SJSA1 (cell line): ENCODE measurements at regions not wholly inside any gene's neighbourhood (a gene's known extent, or its start where the extent isn't known, plus 50 kb on each side); places are given as distances from the start of the nearest gene placed in this dataset.

ENCODE experiments used
- DNase-seq, 2 experiments: peaks; one replicate each; pipeline ENCODE4 v3.0.0-alpha.2; 2015 to 2020; ENCODE audit warnings: low spot score in 2 of 2, low read depth in 1 of 2
- H3K27ac ChIP-seq: fragments of 250-450 bp; sonication (Bioruptor Pico); 2 replicates; pipeline ENCODE4 v1.5.1; 2020; ENCODE audit warnings: mild to moderate bottlenecking, moderate library complexity
- H3K27me3 ChIP-seq: fragments of 250-450 bp; sonication (Bioruptor Pico); replicated peaks from 2 replicates; pipeline ENCODE4 v1.5.1; 2020; ENCODE audit warnings: mild to moderate bottlenecking, moderate library complexity
- H3K36me3 ChIP-seq: fragments of 250-450 bp; sonication (Bioruptor Pico); 2 replicates; pipeline ENCODE4 v1.5.1; 2020; ENCODE audit warnings: mild to moderate bottlenecking
- H3K4me1 ChIP-seq: fragments of 250-450 bp; sonication (Bioruptor Pico); replicated peaks from 2 replicates; pipeline ENCODE4 v1.6.1; 2021; ENCODE audit warnings: mild to moderate bottlenecking
- H3K4me3 ChIP-seq: fragments of 250-450 bp; sonication (Bioruptor Pico); 2 replicates; pipeline ENCODE4 v1.5.1; 2020; ENCODE audit warnings: mild to moderate bottlenecking
- H3K9me3 ChIP-seq: fragments of 250-450 bp; sonication (Bioruptor Pico); replicated peaks from 2 replicates; pipeline ENCODE4 v1.5.1; 2020; ENCODE audit warnings: mild to moderate bottlenecking

GRCh38 chr6:26149240-26149639, 62.0 kb downstream of the HFE start:
- no peak overlapping the region for H3K27ac ChIP-seq
- H3K27me3 ChIP-seq = no peaks in the 10 kb centered on the region
- no peak for DNase-seq
- H3K4me3 ChIP-seq = no peak overlapping the region
- no peaks in the 10 kb centered on the region for H3K9me3 ChIP-seq
- H3K4me1 ChIP-seq = no peaks in the 10 kb centered on the region
- no peaks in the 10 kb centered on the region for H3K36me3 ChIP-seq

- no peaks in the 10 kb centered on the region for H3K9me3 ChIP-seq
- H3K4me3 ChIP-seq = no peak overlapping the region
- H3K4me1 ChIP-seq = peaks cover 6% of the 10 kb centered on the region
- no peak overlapping the region for H3K27ac ChIP-seq
- no peak for DNase-seq
- 0 out of 2 replicates have a peak, but pooled peaks cover 4% of the 10 kb centered on the region for H3K36me3 ChIP-seq
- H3K27me3 ChIP-seq = no peaks in the 10 kb centered on the region
Observed at GRCh38 chr6:26152226-26153101, 65.2 kb downstream of the HFE start.

GRCh38 chr6:26155061-26155930, 68.1 kb downstream of the HFE start:
- Histone ChIP-seq H3K9me3 (no peaks in the 10 kb centered on the region), H3K27me3 (no peaks in the 10 kb centered on the region), H3K36me3 (0 out of 2 replicates have a peak, but pooled peaks cover 4% of the 10 kb centered on the region), H3K4me1 (peaks cover 14% of the 10 kb centered on the region), H3K27ac (peak overlapping the region; percentile 89), H3K4me3 (peak overlapping the region; percentile 51)
- peak; percentile 55 to 66 for DNase-seq

- Histone ChIP-seq H3K36me3 (0 out of 2 replicates have a peak, but pooled peaks cover 4% of the 10 kb centered on the region), H3K9me3 (no peaks in the 10 kb centered on the region), H3K4me3 (peak overlapping the region; percentile 51), H3K27me3 (no peaks in the 10 kb centered on the region), H3K27ac (peak overlapping the region; percentile 89), H3K4me1 (peaks cover 14% of the 10 kb centered on the region)
- peak; percentile 85 to 89 for DNase-seq
Observed at GRCh38 chr6:26156105-26156849, 69.0 kb downstream of the HFE start.

GRCh38 chr6:26156850-26157250, 69.6 kb downstream of the HFE start:
- DNase-seq = no peak
- peak overlapping the region; percentile 51 for H3K4me3 ChIP-seq
- H3K36me3 ChIP-seq = 0 out of 2 replicates have a peak, but pooled peaks cover 4% of the 10 kb centered on the region
- H3K9me3 ChIP-seq = no peaks in the 10 kb centered on the region
- peaks cover 14% of the 10 kb centered on the region for H3K4me1 ChIP-seq
- H3K27me3 ChIP-seq = no peaks in the 10 kb centered on the region
- peak overlapping the region; percentile 89 for H3K27ac ChIP-seq

GRCh38 chr6:26157251-26158075, 70.2 kb downstream of the HFE start:
- Histone ChIP-seq H3K9me3 (no peaks in the 10 kb centered on the region), H3K4me1 (peaks cover 14% of the 10 kb centered on the region), H3K36me3 (0 out of 2 replicates have a peak, but pooled peaks cover 4% of the 10 kb centered on the region), H3K27ac (peak overlapping the region; percentile 89), H3K27me3 (no peaks in the 10 kb centered on the region), H3K4me3 (peak overlapping the region; percentile 51)
- peak; percentile 83 to 95 for DNase-seq

- Histone ChIP-seq H3K4me1 (peaks cover 14% of the 10 kb centered on the region), H3K27ac (peak overlapping the region; percentile 59), H3K4me3 (peak overlapping the region; percentile 51), H3K36me3 (0 out of 2 replicates have a peak, but pooled peaks cover 4% of the 10 kb centered on the region), H3K27me3 (no peaks in the 10 kb centered on the region), H3K9me3 (no peaks in the 10 kb centered on the region)
- DNase-seq = peak in 1 of 2 experiments; percentile 89
Observed at GRCh38 chr6:26158076-26158580, 70.9 kb downstream of the HFE start.

- Histone ChIP-seq H3K4me1 (peaks cover 14% of the 10 kb centered on the region), H3K27me3 (no peaks in the 10 kb centered on the region), H3K4me3 (peak overlapping the region; percentile 51), H3K9me3 (no peaks in the 10 kb centered on the region), H3K27ac (peak overlapping the region; percentile 59), H3K36me3 (0 out of 2 replicates have a peak, but pooled peaks cover 4% of the 10 kb centered on the region)
- peak; percentile 54 to 59 for DNase-seq
Observed at GRCh38 chr6:26158581-26159356, 71.5 kb downstream of the HFE start.

GRCh38 chr6:26159357-26160273, 72.4 kb downstream of the HFE start:
- Histone ChIP-seq H3K36me3 (0 out of 2 replicates have a peak, but pooled peaks cover 4% of the 10 kb centered on the region), H3K4me3 (peak overlapping the region; percentile 51), H3K27me3 (no peaks in the 10 kb centered on the region), H3K9me3 (no peaks in the 10 kb centered on the region), H3K4me1 (peaks cover 14% of the 10 kb centered on the region), H3K27ac (peak overlapping the region; percentile 59)
- peak in 1 of 2 experiments; percentile 48 for DNase-seq

- no peaks in the 10 kb centered on the region for H3K9me3 ChIP-seq
- H3K4me3 ChIP-seq = no peak overlapping the region
- H3K27me3 ChIP-seq = no peaks in the 10 kb centered on the region
- no peak for DNase-seq
- H3K27ac ChIP-seq = no peak overlapping the region
- H3K36me3 ChIP-seq = 0 out of 2 replicates have a peak, but pooled peaks cover 4% of the 10 kb centered on the region
- peaks cover 8% of the 10 kb centered on the region for H3K4me1 ChIP-seq
Observed at GRCh38 chr6:26161322-26161721, 74.1 kb downstream of the HFE start.

- H3K27ac ChIP-seq = no peak overlapping the region
- no peaks in the 10 kb centered on the region for H3K27me3 ChIP-seq
- no peaks in the 10 kb centered on the region for H3K9me3 ChIP-seq
- no peak for DNase-seq
- H3K4me1 ChIP-seq = peaks cover 8% of the 10 kb centered on the region
- no peak overlapping the region for H3K4me3 ChIP-seq
- H3K36me3 ChIP-seq = no peaks in the 10 kb centered on the region
Observed at GRCh38 chr6:26162399-26162798, 75.2 kb downstream of the HFE start.
